VCaP (cell line): ENCODE measurements at regions not wholly inside any gene's neighbourhood (a gene's known extent, or its start where the extent isn't known, plus 50 kb on each side); places are given as distances from the start of the nearest gene placed in this dataset.

Experiments
- H3K27ac ChIP-seq: fragments of 450-650 bp; 2 replicates; pipeline ENCODE4 v1.5.1; 2017
- TF ChIP-seq, protein P1 (sequence below): fragments of 450-650 bp; conservative IDR thresholded peaks from 2 replicates; pipeline ENCODE4 v1.5.1; 2017; ENCODE audit warnings: mild to moderate bottlenecking, moderate library complexity

DNA sequence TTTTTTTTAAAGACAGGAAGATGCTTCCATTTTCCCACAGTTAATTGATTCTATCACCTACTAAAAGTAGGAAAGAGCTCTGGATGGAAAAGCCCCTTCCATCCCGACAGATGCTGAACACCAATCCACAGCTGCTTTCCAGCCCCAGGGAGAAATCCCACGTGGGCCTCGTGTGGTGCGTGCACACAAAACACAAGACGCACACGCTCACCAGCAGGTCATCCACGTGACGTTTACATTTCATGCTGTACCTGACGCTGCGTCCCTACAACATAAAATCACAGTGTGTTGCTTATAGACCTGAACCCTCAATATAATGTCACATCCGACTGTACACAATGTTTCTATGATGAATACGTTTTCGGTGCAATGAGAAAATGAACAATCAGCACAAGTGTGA lies 50.2 kb upstream of the DACT2 start:
- TF ChIP-seq, protein P1, sequence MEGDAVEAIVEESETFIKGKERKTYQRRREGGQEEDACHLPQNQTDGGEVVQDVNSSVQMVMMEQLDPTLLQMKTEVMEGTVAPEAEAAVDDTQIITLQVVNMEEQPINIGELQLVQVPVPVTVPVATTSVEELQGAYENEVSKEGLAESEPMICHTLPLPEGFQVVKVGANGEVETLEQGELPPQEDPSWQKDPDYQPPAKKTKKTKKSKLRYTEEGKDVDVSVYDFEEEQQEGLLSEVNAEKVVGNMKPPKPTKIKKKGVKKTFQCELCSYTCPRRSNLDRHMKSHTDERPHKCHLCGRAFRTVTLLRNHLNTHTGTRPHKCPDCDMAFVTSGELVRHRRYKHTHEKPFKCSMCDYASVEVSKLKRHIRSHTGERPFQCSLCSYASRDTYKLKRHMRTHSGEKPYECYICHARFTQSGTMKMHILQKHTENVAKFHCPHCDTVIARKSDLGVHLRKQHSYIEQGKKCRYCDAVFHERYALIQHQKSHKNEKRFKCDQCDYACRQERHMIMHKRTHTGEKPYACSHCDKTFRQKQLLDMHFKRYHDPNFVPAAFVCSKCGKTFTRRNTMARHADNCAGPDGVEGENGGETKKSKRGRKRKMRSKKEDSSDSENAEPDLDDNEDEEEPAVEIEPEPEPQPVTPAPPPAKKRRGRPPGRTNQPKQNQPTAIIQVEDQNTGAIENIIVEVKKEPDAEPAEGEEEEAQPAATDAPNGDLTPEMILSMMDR = no peak
- H3K27ac ChIP-seq = peak overlapping the region; percentile 65

GRCh38 chr6:168370310-168370991 lies 50.9 kb upstream of the DACT2 start:
- TF ChIP-seq, protein P1 = peak; percentile 94
- H3K27ac ChIP-seq = peak overlapping the region; percentile 65

DNA sequence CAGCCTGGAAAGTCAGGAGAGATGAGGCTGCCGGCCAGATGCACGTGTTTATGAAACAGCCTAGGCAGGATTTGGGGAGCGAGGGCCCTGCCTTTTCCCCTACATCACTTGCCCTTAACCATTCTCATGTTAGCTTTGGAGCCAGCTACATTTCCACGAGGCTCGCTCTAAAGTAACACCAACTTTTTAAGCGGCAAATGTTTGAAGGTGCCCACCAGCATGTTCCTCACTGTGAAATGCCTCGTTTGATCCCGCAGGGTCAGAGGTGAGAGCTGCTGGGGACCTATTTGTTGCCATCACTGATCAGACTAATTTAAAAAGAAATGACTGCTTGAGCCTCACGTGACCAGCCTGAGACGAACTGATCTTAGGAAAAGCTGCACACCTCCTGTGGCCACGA lies 51.6 kb upstream of the DACT2 start:
- H3K27ac ChIP-seq = peak overlapping the region; percentile 65; the same call in 1 of the 2 replicates
- TF ChIP-seq, protein P1 = no peak

- TF ChIP-seq, protein P1 = no peak
- no peak overlapping the region for H3K27ac ChIP-seq
These were observed 52.0 kb upstream of the DACT2 start for GRCh38 chr6:168371618-168371980.

DNA sequence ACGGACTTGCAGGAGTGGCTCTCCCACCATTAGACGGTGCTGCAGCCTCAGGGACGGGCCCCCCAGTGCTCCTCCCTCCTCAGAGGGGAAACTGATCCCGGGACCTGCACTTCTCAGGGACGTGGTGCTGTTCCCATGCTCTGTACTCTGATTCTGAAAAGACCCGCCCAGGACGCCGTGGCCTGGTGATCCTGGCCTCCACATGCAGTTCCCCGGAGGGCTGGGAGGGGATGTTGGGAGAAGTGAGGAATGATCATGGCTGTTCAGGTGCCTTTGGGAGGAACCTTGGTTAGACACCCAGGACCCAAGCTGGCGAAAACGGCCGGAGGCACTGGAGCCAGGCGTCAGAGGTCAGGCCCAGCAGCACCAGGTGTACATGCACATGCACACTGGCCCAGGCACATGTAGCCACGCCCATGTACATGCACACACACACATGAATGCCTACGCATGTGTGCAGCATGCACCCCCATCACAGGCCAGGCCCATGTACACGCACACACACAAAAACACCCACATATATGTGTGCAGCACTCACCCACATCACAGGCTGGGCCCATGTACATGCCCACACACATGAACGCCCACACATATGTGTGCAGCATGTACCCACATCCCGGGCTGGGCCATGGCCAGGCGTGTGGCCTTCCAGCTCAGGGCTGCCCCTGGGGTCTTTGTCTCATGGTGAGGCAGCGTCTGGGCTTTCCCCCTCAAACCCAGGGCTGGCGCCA lies 52.6 kb upstream of the DACT2 start:
- TF ChIP-seq, protein P1 = no peak
- H3K27ac ChIP-seq = no peak overlapping the region

DNA sequence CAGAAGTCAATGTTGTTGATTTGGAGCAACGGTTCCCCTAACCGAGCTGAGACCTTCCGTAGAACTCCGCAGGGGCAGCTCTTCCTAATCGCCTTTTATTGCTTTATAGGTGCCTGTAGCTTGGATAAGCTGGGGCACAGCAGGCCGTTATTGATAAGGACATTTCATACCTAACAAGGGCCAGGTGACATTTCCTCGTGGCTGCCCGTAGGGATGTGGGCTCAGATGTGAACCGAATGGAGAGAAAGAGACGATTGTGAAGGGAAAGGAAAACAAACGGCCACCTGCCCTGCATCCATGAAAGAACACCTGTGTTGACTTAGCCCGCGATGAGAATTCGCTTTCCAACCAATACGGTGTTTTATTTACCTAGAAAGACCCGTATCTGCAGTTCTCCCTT lies 53.3 kb upstream of the DACT2 start:
- TF ChIP-seq, protein P1 = no peak
- no peak overlapping the region for H3K27ac ChIP-seq

GRCh38 chr6:168373389-168373788 lies 53.8 kb upstream of the DACT2 start:
- TF ChIP-seq, protein P1 = no peak
- H3K27ac ChIP-seq = no peak overlapping the region
